C4-2B (cell line): ENCODE measurements at regions not wholly inside any gene's neighbourhood (a gene's known extent, or its start where the extent isn't known, plus 50 kb on each side); places are given as distances from the start of the nearest gene placed in this dataset.

ENCODE experiments used
- H3K27ac ChIP-seq: fragments of 450-650 bp; 2 replicates; pipeline ENCODE4 v1.5.1; 2017
- ZFX ChIP-seq: fragments of 450-650 bp; IDR thresholded peaks from 2 replicates; pipeline ENCODE4 v1.6.1; 2017
- TF ChIP-seq, protein P1 (sequence below): fragments of 450-650 bp; conservative IDR thresholded peaks from 2 replicates; pipeline ENCODE4 v1.5.1; 2017; ENCODE audit warnings: mild to moderate bottlenecking

DNA sequence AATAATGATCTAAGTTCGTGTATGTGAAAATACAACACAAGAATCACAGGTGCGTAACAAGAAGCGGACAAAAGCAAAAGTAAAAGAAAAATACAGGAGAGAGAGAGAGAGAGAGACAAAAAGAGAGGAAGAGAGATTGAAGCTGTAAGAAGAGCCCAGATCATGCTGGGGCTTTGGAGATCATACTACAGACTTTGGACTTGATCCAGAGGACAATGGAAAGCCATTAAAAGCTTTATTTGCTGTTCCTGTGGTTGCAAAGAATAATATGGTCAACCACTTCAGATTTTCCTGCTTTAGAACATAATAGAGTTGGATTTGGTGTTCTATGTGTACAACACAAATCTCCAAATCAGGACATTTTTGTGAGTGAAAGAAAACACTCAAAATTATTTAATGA lies 561.4 kb downstream of the CAAP1 start:
- TF ChIP-seq, protein P1, sequence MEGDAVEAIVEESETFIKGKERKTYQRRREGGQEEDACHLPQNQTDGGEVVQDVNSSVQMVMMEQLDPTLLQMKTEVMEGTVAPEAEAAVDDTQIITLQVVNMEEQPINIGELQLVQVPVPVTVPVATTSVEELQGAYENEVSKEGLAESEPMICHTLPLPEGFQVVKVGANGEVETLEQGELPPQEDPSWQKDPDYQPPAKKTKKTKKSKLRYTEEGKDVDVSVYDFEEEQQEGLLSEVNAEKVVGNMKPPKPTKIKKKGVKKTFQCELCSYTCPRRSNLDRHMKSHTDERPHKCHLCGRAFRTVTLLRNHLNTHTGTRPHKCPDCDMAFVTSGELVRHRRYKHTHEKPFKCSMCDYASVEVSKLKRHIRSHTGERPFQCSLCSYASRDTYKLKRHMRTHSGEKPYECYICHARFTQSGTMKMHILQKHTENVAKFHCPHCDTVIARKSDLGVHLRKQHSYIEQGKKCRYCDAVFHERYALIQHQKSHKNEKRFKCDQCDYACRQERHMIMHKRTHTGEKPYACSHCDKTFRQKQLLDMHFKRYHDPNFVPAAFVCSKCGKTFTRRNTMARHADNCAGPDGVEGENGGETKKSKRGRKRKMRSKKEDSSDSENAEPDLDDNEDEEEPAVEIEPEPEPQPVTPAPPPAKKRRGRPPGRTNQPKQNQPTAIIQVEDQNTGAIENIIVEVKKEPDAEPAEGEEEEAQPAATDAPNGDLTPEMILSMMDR: no peak
- no peak overlapping the region for H3K27ac ChIP-seq

DNA sequence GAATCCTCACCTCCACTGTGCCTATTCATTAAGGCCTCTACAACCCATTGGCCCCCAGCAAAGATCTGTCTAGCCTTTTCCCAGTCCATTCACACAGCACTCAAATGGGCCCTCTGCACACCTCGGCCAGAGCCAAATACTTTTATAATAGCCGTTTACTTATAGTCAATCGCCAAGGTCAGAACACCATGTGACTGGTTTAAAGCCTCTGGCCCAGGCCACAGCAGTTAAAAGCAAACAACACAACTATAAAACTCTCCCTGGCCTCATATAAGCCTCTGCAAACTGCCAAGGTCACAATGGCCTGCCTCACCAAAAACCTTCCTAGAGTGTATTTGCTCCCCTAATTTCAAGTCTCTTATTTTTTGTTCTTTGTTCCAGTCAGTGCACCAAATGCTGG lies 562.6 kb downstream of the CAAP1 start:
- TF ChIP-seq, protein P1: no peak
- TF ChIP-seq ZFX: no peak
- peak overlapping the region; percentile 50; the same call in 1 of the 2 replicates for H3K27ac ChIP-seq

DNA sequence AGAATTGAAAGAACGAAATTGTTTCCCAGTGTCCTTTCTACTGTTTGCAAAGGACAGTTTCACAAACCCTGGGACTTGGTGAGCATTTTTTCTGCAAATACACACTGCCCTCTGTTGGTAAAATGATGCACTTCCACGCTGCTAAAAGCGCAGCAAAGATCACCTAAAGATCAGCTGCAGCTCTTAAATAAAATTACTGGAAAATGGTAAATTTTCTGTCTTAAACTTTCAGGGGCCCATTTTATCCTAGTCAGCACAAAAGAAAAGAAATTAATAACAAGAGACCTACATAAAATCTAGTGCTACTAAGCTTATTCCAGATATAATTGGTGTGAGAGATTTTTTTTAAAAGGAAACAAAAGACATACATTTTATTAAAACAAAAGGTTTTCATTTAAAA lies 566.0 kb downstream of the CAAP1 start:
- TF ChIP-seq, protein P1: peak; percentile 93
- no peak for TF ChIP-seq ZFX
- H3K27ac ChIP-seq: no peak overlapping the region

DNA sequence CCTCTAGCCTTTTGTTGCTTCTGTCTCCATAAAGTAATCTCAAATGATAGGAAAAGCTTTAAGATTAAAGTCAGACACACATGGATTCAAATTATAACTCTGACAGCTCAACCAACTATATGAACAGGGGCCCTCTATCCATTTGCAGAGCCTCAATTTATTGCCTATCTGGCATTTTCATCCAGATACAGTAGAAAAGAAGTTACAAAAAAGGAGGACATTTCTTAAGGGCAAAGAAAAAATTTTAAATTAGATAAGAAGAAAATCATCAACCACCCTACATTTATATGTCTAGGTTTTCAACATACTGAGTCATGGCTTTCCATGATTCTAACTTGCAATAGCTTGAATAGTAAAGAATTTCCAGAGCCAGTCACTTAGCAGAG lies 567.2 kb downstream of the CAAP1 start:
- TF ChIP-seq, protein P1: no peak
- TF ChIP-seq ZFX: no peak

DNA sequence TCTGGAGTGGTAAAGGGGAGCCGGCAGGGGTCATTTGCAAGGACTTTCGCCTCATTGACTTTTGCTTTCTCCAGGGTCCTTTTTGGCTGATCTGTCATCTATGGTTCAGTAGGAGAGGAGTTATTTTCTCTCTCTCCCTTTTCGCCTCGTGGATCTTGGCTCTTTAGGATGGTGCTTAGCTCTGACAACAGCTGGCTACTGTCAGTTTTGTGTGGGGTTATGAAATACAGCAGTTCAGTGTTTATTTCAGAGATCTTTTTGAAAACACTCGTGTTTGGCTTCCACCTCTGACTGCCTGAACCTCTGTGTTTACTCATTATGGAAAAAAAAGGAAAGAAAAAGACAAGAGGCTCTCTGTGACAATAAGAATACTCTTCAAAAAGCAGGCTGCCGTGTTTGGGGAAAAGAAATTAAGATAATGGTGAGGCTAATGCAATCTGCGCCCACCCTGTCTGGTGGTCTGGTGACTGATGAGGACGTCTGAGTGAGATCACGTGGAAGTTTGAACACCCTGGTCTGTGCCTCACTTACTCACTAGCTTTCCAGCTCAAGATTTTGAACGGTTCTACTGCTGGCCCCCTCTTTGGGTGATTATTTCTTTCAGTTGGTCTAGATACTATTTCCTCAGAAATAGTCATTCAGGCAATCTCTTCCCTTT lies 567.7 kb downstream of the CAAP1 start:
- no peak overlapping the region for H3K27ac ChIP-seq
- TF ChIP-seq, protein P1: no peak
- no peak for TF ChIP-seq ZFX

More for the DNA sequence above, 567.2 kb downstream of the CAAP1 start:
- no peak overlapping the region for H3K27ac ChIP-seq

DNA sequence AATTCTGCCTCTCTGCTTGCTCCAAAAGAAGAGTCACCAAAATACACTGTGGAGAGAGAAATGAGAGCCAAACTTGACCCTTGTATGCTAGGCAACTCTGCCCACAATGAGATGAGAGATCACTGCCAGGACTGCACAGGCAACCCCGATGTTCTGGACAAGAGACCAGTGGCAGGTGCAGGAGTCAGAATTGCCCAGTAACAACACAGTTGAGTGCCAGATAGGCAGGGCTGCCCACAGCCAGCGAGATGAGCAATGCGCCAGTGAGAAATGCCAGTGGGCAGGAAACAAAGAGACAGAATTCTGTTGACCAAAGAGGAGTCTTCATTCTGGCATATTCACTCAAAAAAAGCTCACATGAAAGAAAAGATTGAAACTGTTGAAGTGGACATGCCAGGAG lies 570.7 kb downstream of the CAAP1 start:
- H3K27ac ChIP-seq: no peak overlapping the region
- TF ChIP-seq, protein P1: no peak
- no peak for TF ChIP-seq ZFX

DNA sequence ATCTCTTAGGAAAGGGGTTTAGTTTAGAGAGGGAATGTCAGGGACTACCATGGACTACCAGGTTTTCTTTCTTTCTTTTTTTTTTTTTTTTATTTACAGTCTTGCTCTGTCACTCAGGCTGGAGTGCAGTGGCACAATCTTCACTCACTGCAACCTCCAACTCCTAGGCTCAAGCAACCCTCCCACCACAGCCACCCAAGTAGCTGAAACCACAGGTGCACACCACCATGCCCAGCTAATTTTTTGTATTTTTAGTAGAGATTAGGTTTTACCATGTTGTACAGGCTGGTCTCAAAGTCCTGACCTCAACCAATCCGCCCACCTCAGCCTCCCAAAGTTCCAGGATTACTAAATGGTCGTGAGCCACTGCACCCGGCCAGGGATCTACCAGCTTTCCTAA lies 572.7 kb downstream of the CAAP1 start:
- TF ChIP-seq ZFX: no peak
- TF ChIP-seq, protein P1: no peak
- no peak overlapping the region for H3K27ac ChIP-seq
